ENCODE measurements at regions not wholly inside any gene's neighbourhood (a gene's known extent, or its start where the extent isn't known, plus 50 kb on each side); places are given as distances from the start of the nearest gene placed in this dataset.
"Not testable (repeated sequence)": the region's sequence is repeated elsewhere in the genome, so short reads cannot be mapped to it uniquely, and the experiment has no call there.

- no peak for DNase-seq (ENCODE audit: low read depth)
Measured at GRCh38 chr10:63783882-63784281, 262.7 kb downstream of the REEP3 start.

GRCh38 chr10:63788152-63788821 lies 267.1 kb downstream of the REEP3 start:
- DNase-seq (ENCODE audit: low read depth), result no peak

GRCh38 chr10:63795094-63795860 lies 274.1 kb downstream of the REEP3 start:
- no peak for DNase-seq (ENCODE audit: low read depth)

- DNase-seq (ENCODE audit: low read depth), result no peak
Measured at GRCh38 chr10:63798599-63799498, 277.6 kb downstream of the REEP3 start.

- no peak for DNase-seq (ENCODE audit: low read depth)
Measured at GRCh38 chr10:63799521-63800300, 278.5 kb downstream of the REEP3 start.

- no peak for DNase-seq (ENCODE audit: low read depth)
Measured at GRCh38 chr10:63801166-63801565, 280.0 kb downstream of the REEP3 start.

GRCh38 chr10:63806330-63806729 lies 285.1 kb downstream of the REEP3 start:
- DNase-seq (ENCODE audit: low read depth), result no peak

- DNase-seq (ENCODE audit: low read depth), result no peak
Measured at GRCh38 chr10:63812501-63812900, 291.3 kb downstream of the REEP3 start.

GRCh38 chr10:63819753-63820329 lies 298.6 kb downstream of the REEP3 start:
- no peak for DNase-seq (ENCODE audit: low read depth)

GRCh38 chr10:63822496-63822895 lies 301.3 kb downstream of the REEP3 start:
- DNase-seq (ENCODE audit: low read depth), result no peak

GRCh38 chr10:63825111-63825510 lies 303.9 kb downstream of the REEP3 start:
- no peak for DNase-seq (ENCODE audit: low read depth)

GRCh38 chr10:63825766-63826165 lies 304.6 kb downstream of the REEP3 start:
- no peak for DNase-seq (ENCODE audit: low read depth)

- DNase-seq (ENCODE audit: low read depth), result not testable (repeated sequence)
Measured at GRCh38 chr10:63827018-63827417, 305.8 kb downstream of the REEP3 start.

- DNase-seq (ENCODE audit: low read depth), result no peak
Measured at GRCh38 chr10:63829020-63829419, 307.8 kb downstream of the REEP3 start.

GRCh38 chr10:63829573-63830149 lies 308.5 kb downstream of the REEP3 start:
- DNase-seq (ENCODE audit: low read depth), result no peak

- no peak for DNase-seq (ENCODE audit: low read depth)
Measured at GRCh38 chr10:63832686-63833085, 311.5 kb downstream of the REEP3 start.

GRCh38 chr10:63833411-63834060 lies 312.3 kb downstream of the REEP3 start:
- no peak for DNase-seq (ENCODE audit: low read depth)

- DNase-seq (ENCODE audit: low read depth), result no peak
Measured at GRCh38 chr10:63836666-63837442, 315.7 kb downstream of the REEP3 start.

- DNase-seq (ENCODE audit: low read depth), result no peak
Measured at GRCh38 chr10:63841761-63842160, 320.6 kb downstream of the REEP3 start.

GRCh38 chr10:63843107-63843506 lies 321.9 kb downstream of the REEP3 start:
- no peak for DNase-seq (ENCODE audit: low read depth)

Data from stimulated activated CD8-positive, alpha-beta memory T cell treated with anti-CD3 and anti-CD28 coated beads, Interleukin-7, amount 100 ng/mL, for 24 hours (primary cell).